ENCODE measurements at regions not wholly inside any gene's neighbourhood (a gene's known extent, or its start where the extent isn't known, plus 50 kb on each side); places are given as distances from the start of the nearest gene placed in this dataset.

GRCh38 chr11:119790476-119790875, 61.5 kb upstream of the NECTIN1 start:
- DNase-seq = no peak

DNA sequence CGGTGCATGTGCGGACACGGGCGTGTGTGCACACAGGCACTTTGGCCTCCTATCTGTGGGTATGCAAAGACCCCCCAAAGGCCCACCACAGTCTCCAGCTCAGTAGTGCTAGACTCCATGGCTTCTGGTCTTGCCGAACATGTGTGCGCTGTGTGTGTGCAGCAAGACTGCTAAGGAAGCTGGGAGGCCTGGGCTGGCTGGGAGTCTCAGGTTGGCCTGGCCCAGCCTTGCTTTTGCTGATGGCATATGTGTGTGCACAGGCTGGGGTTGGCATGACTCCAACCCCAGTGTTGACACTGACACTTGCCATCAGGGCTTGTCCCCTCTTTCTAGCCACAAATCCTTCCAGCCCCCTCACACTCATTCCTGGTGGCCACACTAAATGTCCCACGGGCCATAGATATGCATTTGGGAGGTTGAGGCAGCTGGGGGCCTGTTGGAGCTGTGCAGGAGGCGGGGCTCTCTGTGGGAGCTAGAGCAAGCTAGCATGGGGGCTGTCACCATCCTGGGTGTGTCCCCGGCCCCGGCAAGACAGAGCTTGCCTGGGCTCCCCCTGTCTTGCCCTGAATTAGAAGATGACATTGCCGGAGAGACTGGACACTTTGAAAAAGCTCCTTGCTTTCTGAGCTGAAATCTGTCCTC, 60.9 kb upstream of the NECTIN1 start:
- no peak for DNase-seq

DNA sequence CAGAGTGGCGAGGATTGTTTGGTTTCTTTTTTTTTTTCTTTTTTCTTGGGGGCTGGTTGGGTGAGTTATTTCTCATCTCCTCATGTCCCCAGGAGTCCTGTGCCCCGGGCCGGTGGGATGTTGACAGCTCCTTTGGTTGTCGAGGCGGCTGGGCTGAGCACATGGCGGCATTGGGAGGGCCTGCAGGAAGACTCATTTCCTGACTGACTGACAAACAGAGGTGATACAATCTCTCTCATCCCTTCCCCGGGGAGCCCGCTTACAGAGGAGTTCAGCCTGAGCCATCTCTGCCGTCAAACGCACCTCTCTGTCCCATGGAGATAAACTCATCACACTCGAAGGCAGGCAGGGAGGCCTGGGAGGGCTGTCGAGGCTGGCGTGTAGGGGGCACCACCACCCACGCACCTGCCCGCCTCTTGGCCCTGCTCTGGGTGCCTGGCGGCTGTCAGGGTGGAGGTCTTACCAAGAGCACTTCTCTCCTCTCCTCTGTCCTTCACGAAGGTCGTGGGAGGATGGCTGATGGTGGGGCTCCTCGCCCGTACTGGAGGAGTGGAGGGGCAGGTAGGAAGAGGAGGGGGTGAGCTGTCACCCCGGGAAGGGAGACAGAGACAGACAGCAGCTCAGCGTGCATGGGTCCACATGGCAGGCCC, 60.0 kb upstream of the NECTIN1 start:
- DNase-seq = no peak

- DNase-seq = no peak
Measured at GRCh38 chr11:119788096-119788883, 59.3 kb upstream of the NECTIN1 start.

DNA sequence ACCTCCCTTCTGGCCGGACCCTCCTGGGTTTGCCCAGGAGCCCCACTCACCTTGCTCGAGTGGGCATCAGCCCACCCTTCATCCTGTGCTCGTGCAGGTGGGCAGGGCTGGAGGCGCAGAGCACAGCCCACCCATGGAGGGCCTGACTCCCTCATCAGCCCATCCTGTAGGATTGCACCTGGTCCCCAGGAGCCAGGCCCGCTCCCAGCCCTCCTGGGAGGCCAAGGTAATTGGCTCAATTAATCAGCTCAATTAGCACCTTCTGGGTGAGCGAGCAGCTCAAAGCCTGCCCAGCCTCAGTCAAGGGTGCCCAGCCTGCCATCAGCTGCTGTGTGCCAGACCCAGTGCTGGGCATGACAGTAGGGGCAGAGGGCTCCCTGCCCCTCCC, 58.1 kb upstream of the NECTIN1 start:
- no peak for DNase-seq

DNA sequence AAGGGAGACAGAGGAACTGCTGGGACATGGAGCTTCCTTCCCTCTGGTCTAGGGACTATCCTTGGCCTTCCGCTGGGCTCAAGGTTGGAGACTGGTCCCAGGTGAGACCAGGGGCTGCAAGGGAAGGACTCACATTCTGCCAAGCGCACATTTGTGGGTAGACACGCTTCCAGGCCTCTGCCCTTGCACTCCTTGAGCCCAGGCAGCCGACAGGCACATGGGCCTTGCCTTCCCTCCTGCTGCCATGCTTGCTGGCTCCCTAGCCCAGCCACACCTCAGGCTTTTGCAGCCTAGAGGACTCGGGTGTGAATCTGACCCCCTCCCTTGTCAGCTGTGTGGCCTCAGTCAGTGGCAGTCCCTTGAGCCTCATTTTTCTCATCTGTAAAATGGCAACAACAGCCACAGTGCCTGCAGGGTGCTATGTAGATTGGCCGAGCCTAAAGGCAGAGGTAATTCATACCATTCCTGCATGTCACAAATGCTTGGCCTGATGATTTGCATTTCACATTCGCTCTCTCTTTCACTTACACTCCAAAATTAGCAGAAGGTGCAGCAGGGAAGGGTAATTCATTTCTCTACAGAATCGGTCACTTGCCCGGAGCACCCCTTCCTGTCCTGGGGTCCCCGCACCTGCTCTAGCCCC, 57.6 kb upstream of the NECTIN1 start:
- DNase-seq = no peak

DNA sequence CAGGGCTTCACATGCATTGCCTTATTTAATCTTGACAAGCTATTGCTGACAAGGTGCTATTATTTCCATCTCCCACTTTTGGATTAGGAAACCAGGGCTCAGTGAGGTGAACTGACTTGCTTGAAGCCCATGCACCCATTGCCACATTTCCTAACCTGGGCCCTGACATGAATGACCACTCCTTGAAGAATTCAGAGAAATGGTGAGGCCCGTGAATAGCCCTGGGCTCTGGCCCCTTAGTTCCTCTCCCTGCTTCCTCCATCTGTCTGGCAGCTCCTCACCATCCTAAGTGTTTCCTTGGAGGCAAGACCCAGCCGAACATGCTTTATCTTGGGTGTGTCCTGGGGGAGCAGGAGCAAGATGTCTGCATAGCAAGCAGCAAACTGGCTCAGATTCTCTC, 56.1 kb upstream of the NECTIN1 start:
- DNase-seq = no peak

- no peak for DNase-seq
Measured at GRCh38 chr11:119784421-119784820, 55.4 kb upstream of the NECTIN1 start.

- DNase-seq = no peak
Measured at GRCh38 chr11:119783466-119784400, 54.7 kb upstream of the NECTIN1 start.

DNA sequence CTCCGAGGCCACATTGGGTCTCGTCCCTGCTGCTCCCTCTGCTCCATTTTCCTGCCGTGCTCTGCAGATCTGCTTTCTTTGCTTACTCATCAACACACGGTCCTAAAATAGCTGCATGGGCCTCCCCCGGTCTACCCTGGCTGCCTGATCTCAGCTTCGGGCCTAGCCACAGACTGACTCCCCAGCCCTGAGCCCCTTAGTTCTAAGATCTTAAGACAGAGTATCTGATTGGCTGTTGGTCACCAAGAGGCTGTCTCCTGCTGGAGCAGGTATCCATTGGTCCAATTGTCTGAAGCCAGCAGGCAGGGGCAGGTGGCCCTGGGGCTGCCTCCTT, 53.7 kb upstream of the NECTIN1 start:
- DNase-seq = no peak

DNA sequence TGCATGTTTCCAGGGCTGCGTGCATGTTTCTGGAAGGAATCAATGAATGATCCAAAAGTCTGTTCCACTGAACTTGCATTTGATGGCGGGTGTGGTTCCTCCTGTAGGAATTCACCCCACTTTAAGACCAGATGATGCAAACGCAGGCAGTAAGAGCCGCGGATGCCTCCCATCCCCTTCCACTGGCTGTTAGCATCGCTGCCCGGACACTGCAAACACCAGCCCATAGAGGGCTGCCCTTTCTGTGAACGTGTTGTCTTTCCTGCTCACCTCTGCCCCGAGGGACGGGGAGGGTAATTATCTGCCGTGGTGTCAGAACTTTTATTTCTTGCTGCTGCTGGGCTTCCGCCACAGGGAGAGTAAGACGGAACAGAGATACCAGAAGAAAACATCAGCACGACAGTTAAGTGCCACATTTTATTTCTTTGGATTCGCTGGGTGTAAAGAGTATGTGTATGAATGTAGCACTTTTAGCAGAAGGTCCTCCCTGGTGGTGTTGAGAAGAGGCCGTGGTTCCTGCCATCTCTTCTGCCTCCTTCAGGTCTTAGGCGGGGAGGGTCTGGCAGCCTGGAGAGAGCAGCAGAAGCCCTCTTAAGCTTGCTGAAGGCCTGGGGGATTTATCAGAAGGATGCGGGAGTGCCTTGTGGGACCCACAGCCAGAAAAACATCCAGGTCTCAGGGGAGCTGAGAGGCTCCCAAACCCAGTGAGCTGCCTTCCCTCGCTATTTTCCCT, 53.2 kb upstream of the NECTIN1 start:
- no peak for DNase-seq

DNA sequence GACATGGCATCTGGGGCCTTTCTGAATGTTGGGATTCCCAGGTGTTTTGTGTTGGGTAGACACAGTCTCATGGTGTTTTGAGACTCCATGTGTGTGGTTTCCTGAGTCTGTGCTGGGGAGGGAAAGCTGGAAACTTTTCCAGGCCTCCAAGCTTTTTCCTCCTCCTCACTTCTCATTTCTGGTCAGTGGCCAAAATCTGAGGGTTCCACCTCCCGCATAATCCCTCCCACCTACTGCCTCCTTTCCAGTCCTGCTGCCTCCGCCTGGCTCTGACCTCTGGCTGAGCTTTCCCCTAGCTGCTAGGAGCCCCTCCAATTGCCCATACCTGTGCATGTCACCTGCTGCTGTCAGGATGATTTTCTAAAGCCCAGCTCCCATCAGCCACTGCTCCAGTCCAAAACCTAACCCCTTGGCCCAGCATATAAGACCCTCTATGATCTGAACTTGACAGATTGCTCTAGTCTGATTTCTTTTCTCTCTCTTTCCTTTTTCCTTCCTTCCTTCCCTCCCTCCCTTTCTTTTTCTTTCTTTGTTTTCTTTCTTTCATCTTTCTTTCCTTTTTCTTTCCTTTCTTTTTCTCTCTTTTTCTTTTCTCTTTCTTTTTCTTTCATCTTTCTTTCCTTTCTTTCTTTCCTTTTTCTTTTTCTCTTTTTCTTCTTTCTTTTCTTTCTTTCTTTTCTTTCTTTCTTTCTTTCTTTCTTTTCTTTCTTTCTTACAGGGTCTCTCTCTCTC, 51.4 kb upstream of the NECTIN1 start:
- DNase-seq = no peak

DNA sequence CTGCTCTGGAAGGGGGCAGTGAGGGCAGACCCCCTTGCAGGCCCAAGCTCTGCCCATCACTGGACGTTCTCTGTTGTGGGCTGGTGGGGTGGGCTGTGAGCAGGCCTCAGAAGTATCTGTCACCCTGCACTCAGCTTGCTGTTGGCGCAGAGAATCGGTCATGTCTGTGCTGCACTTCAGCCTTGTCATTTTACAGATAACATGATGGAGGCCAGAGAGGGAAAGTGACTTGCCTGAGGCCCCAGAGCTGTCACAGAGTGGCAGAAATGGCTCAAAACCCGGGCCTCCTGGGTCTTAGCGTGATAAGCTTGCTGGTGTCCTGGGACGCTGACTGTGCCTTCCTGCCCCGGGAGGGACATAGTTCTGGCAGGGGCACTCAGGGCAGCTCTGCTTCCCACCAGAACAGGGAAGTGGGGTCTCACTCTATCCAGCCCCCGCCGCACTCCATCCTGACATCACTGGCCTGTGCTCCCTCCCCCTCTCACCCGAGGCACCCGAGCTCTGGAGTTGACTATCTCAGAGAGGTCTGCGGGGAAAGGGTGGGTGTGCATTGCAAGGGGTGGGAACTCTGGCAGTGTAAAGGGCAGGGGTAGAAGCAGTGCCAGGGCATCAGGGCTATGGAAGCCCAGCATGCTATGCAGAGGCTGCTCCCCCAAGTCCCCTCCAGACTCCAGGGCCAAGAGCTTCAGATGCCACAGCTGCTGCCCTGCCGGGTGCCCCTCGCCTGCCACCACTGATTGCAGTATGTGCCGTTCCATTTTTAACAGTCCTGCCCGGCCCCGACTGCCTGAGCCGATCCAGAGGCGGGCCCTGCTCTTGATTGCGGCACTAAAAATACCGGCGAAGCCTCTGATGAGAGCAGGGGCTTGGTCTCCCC, 50.4 kb upstream of the NECTIN1 start:
- DNase-seq = no peak

Measured in stimulated activated CD4-positive, alpha-beta T cell treated with anti-CD3 and anti-CD28 coated beads, Interleukin-2, amount 100 ng/mL, for 24 hours (primary cell).